HCEC 1CT (cell line): ENCODE measurements at regions not wholly inside any gene's neighbourhood (a gene's known extent, or its start where the extent isn't known, plus 50 kb on each side); places are given as distances from the start of the nearest gene placed in this dataset.
A peak's percentile ranks its signal among the peaks of the same experiment; 100 is the strongest.

ENCODE experiments used
- DNase-seq: peaks from one replicate; pipeline ENCODE4 v3.0.0-alpha.2; 2017

- DNase-seq: no peak
Observed at GRCh38 chr6:105990151-105990550, 96.0 kb upstream of the PRDM1 start.

GRCh38 chr6:105988812-105989577, 97.1 kb upstream of the PRDM1 start:
- no peak for DNase-seq

GRCh38 chr6:105988321-105988720, 97.8 kb upstream of the PRDM1 start:
- DNase-seq: peak; percentile 45

GRCh38 chr6:105987516-105987915, 98.6 kb upstream of the PRDM1 start:
- DNase-seq: no peak

GRCh38 chr6:105986998-105987397, 99.1 kb upstream of the PRDM1 start:
- no peak for DNase-seq

- no peak for DNase-seq
Observed at GRCh38 chr6:105985816-105986632, 100.1 kb upstream of the PRDM1 start.

GRCh38 chr6:105985098-105985815, 100.9 kb upstream of the PRDM1 start:
- DNase-seq: no peak

GRCh38 chr6:105983763-105984162, 102.4 kb upstream of the PRDM1 start:
- no peak for DNase-seq

- DNase-seq: no peak
Observed at GRCh38 chr6:105982761-105983540, 103.2 kb upstream of the PRDM1 start.

GRCh38 chr6:105981888-105982358, 104.2 kb upstream of the PRDM1 start:
- DNase-seq: no peak

GRCh38 chr6:105981002-105981887, 104.9 kb upstream of the PRDM1 start:
- DNase-seq: no peak

- DNase-seq: no peak
Observed at GRCh38 chr6:105978974-105979373, 107.2 kb upstream of the PRDM1 start.

- no peak for DNase-seq
Observed at GRCh38 chr6:105977934-105978504, 108.1 kb upstream of the PRDM1 start.

GRCh38 chr6:105974986-105975385, 111.2 kb upstream of the PRDM1 start:
- DNase-seq: no peak

GRCh38 chr6:105972440-105972839, 113.7 kb upstream of the PRDM1 start:
- no peak for DNase-seq

- DNase-seq: no peak
Observed at GRCh38 chr6:105968603-105969333, 117.4 kb upstream of the PRDM1 start.

- DNase-seq: no peak
Observed at GRCh38 chr6:105967917-105968602, 118.1 kb upstream of the PRDM1 start.

- DNase-seq: no peak
Observed at GRCh38 chr6:105966481-105966880, 119.7 kb upstream of the PRDM1 start.

- DNase-seq: no peak
Observed at GRCh38 chr6:105964979-105965760, 121.0 kb upstream of the PRDM1 start.
